ENCODE measurements at regions not wholly inside any gene's neighbourhood (a gene's known extent, or its start where the extent isn't known, plus 50 kb on each side); places are given as distances from the start of the nearest gene placed in this dataset.
"Not testable (repeated sequence)": the region's sequence is repeated elsewhere in the genome, so short reads cannot be mapped to it uniquely, and the experiment has no call there.

- Histone ChIP-seq H3K27me3 (ENCODE audit: control insufficient read depth, insufficient read depth, low read length) (no peaks in the 10 kb centered on the region), H3K4me3 (ENCODE audit: low read depth, low read length) (no peak overlapping the region), H3K36me3 (ENCODE audit: control insufficient read depth, insufficient read depth, low read length) (no peaks in the 10 kb centered on the region)
- no peak for TF ChIP-seq CTCF (IDR thresholded peaks at IDR 0.05; ENCODE audit: insufficient read depth, low read length, severe bottlenecking)
- no peak for DNase-seq (ENCODE audit: low read depth)
- no peak for FAIRE-seq
Measured at GRCh38 chr2:49702740-49703139, 548.4 kb upstream of the FSHR start.

- H3K36me3 ChIP-seq (ENCODE audit: control insufficient read depth, insufficient read depth, low read length) = no peaks in the 10 kb centered on the region
Measured at GRCh38 chr2:49693961-49694360, 539.6 kb upstream of the FSHR start.

GRCh38 chr2:49692022-49692421 lies 537.7 kb upstream of the FSHR start:
- not testable (repeated sequence) for H3K4me3 ChIP-seq (ENCODE audit: low read depth, low read length); DNase-seq (ENCODE audit: low read depth); H3K27me3 ChIP-seq (ENCODE audit: control insufficient read depth, insufficient read depth, low read length); H3K36me3 ChIP-seq (ENCODE audit: control insufficient read depth, insufficient read depth, low read length); FAIRE-seq

More at GRCh38 chr2:49693961-49694360, 539.6 kb upstream of the FSHR start:
- FAIRE-seq (no peak), DNase-seq (ENCODE audit: low read depth) (no peak)
- Histone ChIP-seq H3K4me3 (ENCODE audit: low read depth, low read length) (no peak overlapping the region), H3K27me3 (ENCODE audit: control insufficient read depth, insufficient read depth, low read length) (no peaks in the 10 kb centered on the region)
- TF ChIP-seq CTCF (IDR thresholded peaks at IDR 0.05; ENCODE audit: insufficient read depth, low read length, severe bottlenecking) = no peak

- Histone ChIP-seq H3K36me3 (ENCODE audit: control insufficient read depth, insufficient read depth, low read length) (no peaks in the 10 kb centered on the region), H3K27me3 (ENCODE audit: control insufficient read depth, insufficient read depth, low read length) (no peaks in the 10 kb centered on the region), H3K4me3 (ENCODE audit: low read depth, low read length) (no peak overlapping the region)
- no peak for FAIRE-seq
- no peak for TF ChIP-seq CTCF (IDR thresholded peaks at IDR 0.05; ENCODE audit: insufficient read depth, low read length, severe bottlenecking)
- peak; percentile 5 for DNase-seq (ENCODE audit: low read depth)
Measured at GRCh38 chr2:49687918-49688317, 533.6 kb upstream of the FSHR start.

GRCh38 chr2:49686897-49687442 lies 532.7 kb upstream of the FSHR start:
- no peak for TF ChIP-seq CTCF (IDR thresholded peaks at IDR 0.05; ENCODE audit: insufficient read depth, low read length, severe bottlenecking)
- H3K27me3 ChIP-seq (ENCODE audit: control insufficient read depth, insufficient read depth, low read length) = no peaks in the 10 kb centered on the region
- FAIRE-seq = no peak

GRCh38 chr2:49686291-49686690 lies 532.0 kb upstream of the FSHR start:
- no peaks in the 10 kb centered on the region for H3K36me3 ChIP-seq (ENCODE audit: control insufficient read depth, insufficient read depth, low read length)

More at GRCh38 chr2:49686897-49687442, 532.7 kb upstream of the FSHR start:
- no peak overlapping the region for H3K4me3 ChIP-seq (ENCODE audit: low read depth, low read length)
- H3K36me3 ChIP-seq (ENCODE audit: control insufficient read depth, insufficient read depth, low read length) = no peaks in the 10 kb centered on the region
- no peak for DNase-seq (ENCODE audit: low read depth)

More at GRCh38 chr2:49686291-49686690, 532.0 kb upstream of the FSHR start:
- DNase-seq (ENCODE audit: low read depth) (no peak), FAIRE-seq (no peak)
- Histone ChIP-seq H3K4me3 (ENCODE audit: low read depth, low read length) (no peak overlapping the region), H3K27me3 (ENCODE audit: control insufficient read depth, insufficient read depth, low read length) (no peaks in the 10 kb centered on the region)
- TF ChIP-seq CTCF (IDR thresholded peaks at IDR 0.05; ENCODE audit: insufficient read depth, low read length, severe bottlenecking) = no peak

Data from bronchial epithelial cell (primary cell).